CD4-positive, alpha-beta T cell treated with Interleukin-15 for 1 hour (primary cell): ENCODE measurements at regions not wholly inside any gene's neighbourhood (a gene's known extent, or its start where the extent isn't known, plus 50 kb on each side); places are given as distances from the start of the nearest gene placed in this dataset.
"Not testable (repeated sequence)": the region's sequence is repeated elsewhere in the genome, so short reads cannot be mapped to it uniquely, and the experiment has no call there.

ENCODE experiments used
- DNase-seq: peaks from one replicate; pipeline ENCODE4 v3.0.0-alpha.2; 2020

GRCh38 chr6:54440549-54440948 is 132.3 kb downstream of the TINAG start:
- no peak for DNase-seq

- no peak for DNase-seq
These were observed 132.8 kb downstream of the TINAG start for GRCh38 chr6:54441020-54441419.

- no peak for DNase-seq
These were observed 133.5 kb downstream of the TINAG start for GRCh38 chr6:54441687-54442248.

- no peak for DNase-seq
These were observed 137.0 kb downstream of the TINAG start for GRCh38 chr6:54445207-54445606.

- DNase-seq: no peak
These were observed 140.4 kb downstream of the TINAG start for GRCh38 chr6:54448617-54449016.

- DNase-seq: no peak
These were observed 143.3 kb downstream of the TINAG start for GRCh38 chr6:54451516-54451915.

- DNase-seq: no peak
These were observed 155.2 kb downstream of the TINAG start for GRCh38 chr6:54463354-54464024.

GRCh38 chr6:54465649-54466300 is 157.5 kb downstream of the TINAG start:
- DNase-seq: no peak

- no peak for DNase-seq
These were observed 159.1 kb downstream of the TINAG start for GRCh38 chr6:54467384-54467783.

GRCh38 chr6:54473328-54473727 is 165.1 kb downstream of the TINAG start:
- no peak for DNase-seq

- DNase-seq: no peak
These were observed 166.7 kb downstream of the TINAG start for GRCh38 chr6:54474898-54475297.

GRCh38 chr6:54481091-54481490 is 172.8 kb downstream of the TINAG start:
- no peak for DNase-seq

GRCh38 chr6:54491431-54491830 is 183.2 kb downstream of the TINAG start:
- no peak for DNase-seq

GRCh38 chr6:54493138-54493537 is 184.9 kb downstream of the TINAG start:
- DNase-seq: no peak

- no peak for DNase-seq
These were observed 194.9 kb downstream of the TINAG start for GRCh38 chr6:54503144-54503543.

- no peak for DNase-seq
These were observed 206.8 kb downstream of the TINAG start for GRCh38 chr6:54515013-54515412.

- no peak for DNase-seq
These were observed 207.5 kb downstream of the TINAG start for GRCh38 chr6:54515713-54516112.

- no peak for DNase-seq
These were observed 208.1 kb downstream of the TINAG start for GRCh38 chr6:54516321-54516720.

- DNase-seq: no peak
These were observed 210.9 kb downstream of the TINAG start for GRCh38 chr6:54519161-54519560.

GRCh38 chr6:54525731-54526130 is 217.5 kb downstream of the TINAG start:
- DNase-seq: no peak

- no peak for DNase-seq
These were observed 225.3 kb downstream of the TINAG start for GRCh38 chr6:54533567-54533966.

- DNase-seq: no peak
These were observed 227.3 kb downstream of the TINAG start for GRCh38 chr6:54535568-54535967.

GRCh38 chr6:54541541-54541940 is 233.3 kb downstream of the TINAG start:
- DNase-seq: no peak

- no peak for DNase-seq
These were observed 250.9 kb downstream of the TINAG start for GRCh38 chr6:54559136-54559535.

GRCh38 chr6:54564188-54564587 is 255.9 kb downstream of the TINAG start:
- not testable (repeated sequence) for DNase-seq
